NCI-H446 treated with DMSO at 0.1 percent for 48 hours (cell line): ENCODE measurements at regions not wholly inside any gene's neighbourhood (a gene's known extent, or its start where the extent isn't known, plus 50 kb on each side); places are given as distances from the start of the nearest gene placed in this dataset.
"Not testable (repeated sequence)": the region's sequence is repeated elsewhere in the genome, so short reads cannot be mapped to it uniquely, and the experiment has no call there.

ENCODE experiments used
- DNase-seq: peaks from one replicate; lab custom pipeline; 2025; lab: John Stamatoyannopoulos, UW

GRCh38 chr2:64251497-64252250 is 107.5 kb upstream of the PELI1 start:
- no peak for DNase-seq

GRCh38 chr2:64252251-64252978 is 108.2 kb upstream of the PELI1 start:
- not testable (repeated sequence) for DNase-seq

- not testable (repeated sequence) for DNase-seq
Measured at GRCh38 chr2:64253421-64253820, 109.2 kb upstream of the PELI1 start.

- no peak for DNase-seq
Measured at GRCh38 chr2:64258566-64258965, 114.3 kb upstream of the PELI1 start.

- peak; percentile 33 for DNase-seq
Measured at GRCh38 chr2:64259312-64259711, 115.1 kb upstream of the PELI1 start.

- no peak for DNase-seq
Measured at GRCh38 chr2:64260093-64260803, 116.0 kb upstream of the PELI1 start.

GRCh38 chr2:64260817-64261216 is 116.6 kb upstream of the PELI1 start:
- DNase-seq: no peak

- DNase-seq: no peak
Measured at GRCh38 chr2:64262071-64262470, 117.9 kb upstream of the PELI1 start.

GRCh38 chr2:64262816-64263215 is 118.6 kb upstream of the PELI1 start:
- DNase-seq: no peak

GRCh38 chr2:64263315-64263714 is 119.1 kb upstream of the PELI1 start:
- DNase-seq: no peak

GRCh38 chr2:64267699-64268098 is 123.5 kb upstream of the PELI1 start:
- DNase-seq: no peak

- peak; percentile 57 for DNase-seq
Measured at GRCh38 chr2:64268330-64269048, 124.3 kb upstream of the PELI1 start.

- peak; percentile 44 for DNase-seq
Measured at GRCh38 chr2:64273524-64274398, 129.5 kb upstream of the PELI1 start.

GRCh38 chr2:64274399-64275173 is 130.4 kb upstream of the PELI1 start:
- DNase-seq: no peak

- no peak for DNase-seq
Measured at GRCh38 chr2:64275174-64275466, 130.9 kb upstream of the PELI1 start.

- no peak for DNase-seq
Measured at GRCh38 chr2:64276417-64277095, 132.3 kb upstream of the PELI1 start.

GRCh38 chr2:64277101-64277849 is 133.1 kb upstream of the PELI1 start:
- DNase-seq: no peak

GRCh38 chr2:64280812-64281211 is 136.6 kb upstream of the PELI1 start:
- not testable (repeated sequence) for DNase-seq

- DNase-seq: no peak
Measured at GRCh38 chr2:64283006-64283570, 138.9 kb upstream of the PELI1 start.
